ENCODE measurements at regions not wholly inside any gene's neighbourhood (a gene's known extent, or its start where the extent isn't known, plus 50 kb on each side); places are given as distances from the start of the nearest gene placed in this dataset.
A peak's percentile ranks its signal among the peaks of the same experiment; 100 is the strongest.

DNA sequence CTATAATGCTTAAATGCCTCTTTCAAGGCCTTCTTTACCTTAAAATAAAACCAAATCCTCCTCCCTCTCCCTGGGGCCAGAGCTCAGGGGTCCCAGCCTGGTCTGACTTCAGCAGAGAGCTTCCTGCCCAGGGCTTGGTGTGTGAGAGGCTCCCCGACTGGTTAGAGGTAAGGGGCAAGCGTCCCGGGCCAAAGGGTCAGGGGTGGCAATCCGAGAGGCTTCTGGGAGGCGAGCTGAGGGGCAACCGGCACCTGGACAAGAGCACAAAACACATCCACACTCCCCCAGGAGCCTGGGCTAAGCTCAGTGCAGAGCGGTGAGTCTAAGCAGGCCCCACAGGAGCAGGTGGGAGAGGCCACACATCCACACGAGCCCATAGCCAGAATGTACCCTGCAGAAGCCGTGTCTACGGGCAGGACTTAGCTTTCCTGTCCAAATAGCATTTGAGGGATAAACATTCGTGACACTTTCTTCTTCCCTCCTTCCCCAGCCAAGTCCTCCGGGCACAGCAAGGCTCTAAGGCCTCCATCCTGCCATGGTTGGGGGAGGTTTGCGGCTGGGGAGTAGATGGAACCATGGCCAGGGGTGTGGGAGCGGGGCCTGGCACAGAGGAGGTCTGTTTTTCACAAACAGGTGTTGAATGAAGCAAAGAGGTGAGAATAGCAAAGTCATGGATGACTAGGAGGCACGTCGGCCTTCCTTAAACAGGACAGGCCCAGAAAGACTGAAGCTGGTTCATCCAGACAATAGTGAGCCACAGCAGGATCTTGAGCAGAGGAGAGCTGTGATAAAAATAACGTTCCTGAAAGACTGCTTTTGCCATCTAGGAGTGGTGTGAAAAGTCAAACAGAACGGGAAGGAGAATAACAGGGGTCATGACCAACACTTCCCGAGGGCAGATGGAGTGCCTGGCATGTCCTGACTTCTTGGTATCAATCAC is 98.7 kb upstream of the IQSEC1 start:
- in situ Hi-C loops (cut with MboI) = no loop called here
- Histone ChIP-seq H3K4me3 (no peak overlapping the region), H2AFZ (ENCODE audit: low read depth, low read length) (no peak overlapping the region), H3K36me3 (ENCODE audit: control insufficient read depth, insufficient read depth, low read length) (no peaks in the 10 kb centered on the region), H4K20me1 (replicated peaks; ENCODE audit: control insufficient read depth, insufficient read depth, low read length) (peaks cover 3% of the 10 kb centered on the region), H3K27ac (ENCODE audit: extremely low read depth, low read depth, low read length) (no peak overlapping the region), H3K9ac (ENCODE audit: insufficient read depth in 1 of 2, low read depth in 2 of 2, low read length in 2 of 2) (no peak overlapping the region), H3K27me3 (ENCODE audit: control insufficient read depth in 2 of 2, insufficient read depth in 2 of 2, low read length in 2 of 2) (peaks cover 23 to 50% of the 10 kb centered on the region in 2 experiments), H3K4me2 (ENCODE audit: insufficient read depth, low read length) (no peak overlapping the region), H3K79me2 (ENCODE audit: control insufficient read depth, insufficient read depth, low read length) (no peaks in the 10 kb centered on the region), H3K9me3 (replicated peaks; ENCODE audit: control insufficient read depth, insufficient read depth, low read depth, low read length) (no peaks in the 10 kb centered on the region), H3K9me1 (ENCODE audit: control insufficient read depth, insufficient read depth, low read length) (no peaks in the 10 kb centered on the region), H3K4me1 (replicated peaks in 1 of 2; ENCODE audit: control insufficient read depth in 2 of 2, insufficient read depth in 2 of 2, low read length in 2 of 2) (no peaks in the 10 kb centered on the region; a peak in 1 of 5 replicates)
- CTCF ChIA-PET (ENCODE audit: low intra/inter-chr PET ratio) = no interaction called here
- FAIRE-seq (no peak), DNase-seq (ENCODE audit: extremely low read depth in 1 of 4, low spot score in 3 of 4) (no peak), ATAC-seq (no peak)
- POLR2A ChIA-PET = interaction anchor here (0.6 to 0.7 kb wide), 3 partner anchors 29 to 201 kb away, joined by 3 read pairs; no protein-coding TSS in a partner anchor
- no TSS peak for BruUV-seq (replicated peaks)
- 2% methylated on average over 19 of the region's 19 CpGs for WGBS (ENCODE audit: insufficient coverage, low coverage, missing lambda C conversion rate)
- intact Hi-C loops (cut with micrococcal nuclease) = no loop called here
- no peak for TF ChIP-seq PURB (CRISPR knock-in tag; IDR thresholded peaks at IDR 0.05; ENCODE audit: low read depth)
- peak; percentile 27 for TF ChIP-seq ZFP36 (IDR thresholded peaks at IDR 0.05; ENCODE audit: low read depth, low read length, partially characterized antibody)

DNA sequence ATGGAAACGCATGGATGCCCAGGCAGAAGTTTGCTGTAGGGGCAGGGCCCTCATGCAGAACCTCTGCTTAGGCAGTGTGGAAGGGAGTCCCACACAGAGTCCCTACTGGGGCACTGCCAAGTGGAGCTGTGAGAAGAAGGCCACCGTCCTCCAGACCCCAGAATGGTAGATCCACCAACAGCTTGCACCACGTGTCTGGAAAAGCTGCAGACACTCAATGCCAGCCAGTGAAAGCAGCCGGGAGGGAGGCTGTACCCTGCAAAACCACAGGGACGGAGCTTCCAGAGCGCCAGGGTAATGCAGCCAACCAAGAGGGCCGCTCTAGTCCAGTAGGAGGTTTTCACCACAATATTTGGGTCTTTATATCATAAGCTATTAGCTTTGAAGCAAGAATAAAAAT is 97.1 kb upstream of the IQSEC1 start:
- ChIA-PET POLR2A (interaction anchor here (0.6 kb wide), 1 partner anchor 8 kb away, joined by 3 read pairs; no protein-coding TSS in a partner anchor), CTCF (ENCODE audit: low intra/inter-chr PET ratio) (no interaction called here)
- Histone ChIP-seq H3K4me2 (ENCODE audit: insufficient read depth, low read length) (no peak overlapping the region), H3K9me1 (ENCODE audit: control insufficient read depth, insufficient read depth, low read length) (no peaks in the 10 kb centered on the region), H3K9me3 (replicated peaks; ENCODE audit: control insufficient read depth, insufficient read depth, low read depth, low read length) (no peaks in the 10 kb centered on the region), H2AFZ (ENCODE audit: low read depth, low read length) (no peak overlapping the region), H3K27me3 (ENCODE audit: control insufficient read depth in 2 of 2, insufficient read depth in 2 of 2, low read length in 2 of 2) (peaks cover 28 to 53% of the 10 kb centered on the region in 2 experiments), H3K27ac (ENCODE audit: extremely low read depth, low read depth, low read length) (no peak overlapping the region), H3K79me2 (ENCODE audit: control insufficient read depth, insufficient read depth, low read length) (no peaks in the 10 kb centered on the region), H4K20me1 (replicated peaks; ENCODE audit: control insufficient read depth, insufficient read depth, low read length) (peaks cover 3% of the 10 kb centered on the region), H3K4me3 (no peak overlapping the region), H3K9ac (ENCODE audit: insufficient read depth in 1 of 2, low read depth in 2 of 2, low read length in 2 of 2) (no peak overlapping the region), H3K36me3 (ENCODE audit: control insufficient read depth, insufficient read depth, low read length) (no peaks in the 10 kb centered on the region), H3K4me1 (replicated peaks in 1 of 2; ENCODE audit: control insufficient read depth in 2 of 2, insufficient read depth in 2 of 2, low read length in 2 of 2) (no peaks in the 10 kb centered on the region; a peak in 1 of 5 replicates)
- DNase-seq (ENCODE audit: extremely low read depth in 1 of 4, low spot score in 3 of 4) = no peak
- 0% methylated on average over 7 of the region's 7 CpGs for whole genome bisulfite sequencing (ENCODE audit: insufficient coverage, low coverage, missing lambda C conversion rate)
- ATAC-seq = no peak
- in situ Hi-C loops (cut with MboI) = no loop called here
- no TSS peak for BruUV-seq (replicated peaks)
- intact Hi-C loops (cut with micrococcal nuclease) = no loop called here
- no peak for FAIRE-seq
- TF ChIP-seq FOXJ2 (tag; IDR thresholded peaks at IDR 0.05) (no peak), MAFG (tag; conservative IDR thresholded peaks at IDR 0.05) (no peak), TGIF2 (CRISPR knock-in tag; IDR thresholded peaks at IDR 0.05) (no peak), HOXB6 (CRISPR knock-in tag; IDR thresholded peaks at IDR 0.05; ENCODE audit: borderline replicate concordance) (no peak), ZNF165 (CRISPR knock-in tag; IDR thresholded peaks at IDR 0.05; ENCODE audit: borderline replicate concordance) (no peak), HSF4 (CRISPR knock-in tag; IDR thresholded peaks at IDR 0.05; ENCODE audit: borderline replicate concordance) (no peak), HIVEP1 (CRISPR knock-in tag; IDR thresholded peaks at IDR 0.05) (no peak)
- TF ChIP-seq, protein P1, sequence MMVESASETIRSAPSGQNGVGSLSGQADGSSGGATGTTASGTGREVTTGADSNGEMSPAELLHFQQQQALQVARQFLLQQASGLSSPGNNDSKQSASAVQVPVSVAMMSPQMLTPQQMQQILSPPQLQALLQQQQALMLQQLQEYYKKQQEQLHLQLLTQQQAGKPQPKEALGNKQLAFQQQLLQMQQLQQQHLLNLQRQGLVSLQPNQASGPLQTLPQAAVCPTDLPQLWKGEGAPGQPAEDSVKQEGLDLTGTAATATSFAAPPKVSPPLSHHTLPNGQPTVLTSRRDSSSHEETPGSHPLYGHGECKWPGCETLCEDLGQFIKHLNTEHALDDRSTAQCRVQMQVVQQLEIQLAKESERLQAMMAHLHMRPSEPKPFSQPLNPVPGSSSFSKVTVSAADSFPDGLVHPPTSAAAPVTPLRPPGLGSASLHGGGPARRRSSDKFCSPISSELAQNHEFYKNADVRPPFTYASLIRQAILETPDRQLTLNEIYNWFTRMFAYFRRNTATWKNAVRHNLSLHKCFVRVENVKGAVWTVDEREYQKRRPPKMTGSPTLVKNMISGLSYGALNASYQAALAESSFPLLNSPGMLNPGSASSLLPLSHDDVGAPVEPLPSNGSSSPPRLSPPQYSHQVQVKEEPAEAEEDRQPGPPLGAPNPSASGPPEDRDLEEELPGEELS (CRISPR knock-in tag; IDR thresholded peaks at IDR 0.05; ENCODE audit: borderline replicate concordance) = no peak
- TF ChIP-seq, protein P2, sequence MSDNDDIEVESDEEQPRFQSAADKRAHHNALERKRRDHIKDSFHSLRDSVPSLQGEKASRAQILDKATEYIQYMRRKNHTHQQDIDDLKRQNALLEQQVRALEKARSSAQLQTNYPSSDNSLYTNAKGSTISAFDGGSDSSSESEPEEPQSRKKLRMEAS (CRISPR knock-in tag; IDR thresholded peaks at IDR 0.05) = no peak
- TF ChIP-seq, protein P3, sequence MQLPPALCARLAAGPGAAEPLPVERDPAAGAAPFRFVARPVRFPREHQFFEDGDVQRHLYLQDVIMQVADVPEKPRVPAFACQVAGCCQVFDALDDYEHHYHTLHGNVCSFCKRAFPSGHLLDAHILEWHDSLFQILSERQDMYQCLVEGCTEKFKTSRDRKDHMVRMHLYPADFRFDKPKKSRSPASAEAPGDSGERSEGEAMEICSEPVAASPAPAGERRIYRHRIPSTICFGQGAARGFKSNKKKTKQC (CRISPR knock-in tag; IDR thresholded peaks at IDR 0.05) = no peak

Data from K562 (cell line).